Caco-2 (cell line): ENCODE measurements at regions not wholly inside any gene's neighbourhood (a gene's known extent, or its start where the extent isn't known, plus 50 kb on each side); places are given as distances from the start of the nearest gene placed in this dataset.
"Not testable (repeated sequence)": the region's sequence is repeated elsewhere in the genome, so short reads cannot be mapped to it uniquely, and the experiment has no call there.

Experiments used
- BruUV-seq: library from RNA; stranded (reverse); fragments of 400-500 nt; replicated peaks from 2 replicates; lab custom pipeline; 2021; lab: Mats Ljungman, UMichigan
- CTCF ChIA-PET: fragments of 300-600 bp; sonication (Branson Sonifier 250); formaldehyde crosslinking; loops from one replicate; lab custom pipeline; 2022; ENCODE audit warnings: antibody characterized with exemption; lab: Charles Lee
- POLR2A ChIA-PET: fragments of 300-600 bp; sonication (Branson Sonifier 250); formaldehyde crosslinking; loops from one replicate; lab custom pipeline; 2022; ENCODE audit warnings: antibody characterized with exemption; lab: Charles Lee
- DNase-seq, 2 experiments: peaks; one replicate each; pipeline versions ENCODE4 v3.0.0 to v3.0.0-alpha.2; 2020 to 2022
- H3K27me3 ChIP-seq: replicated peaks from 2 replicates; pipeline ENCODE4 v1.6.0; 2011; ENCODE audit warnings: low read length; ENCODE audit not compliant: control insufficient read depth, insufficient read depth
- H3K36me3 ChIP-seq: 2 replicates; pipeline ENCODE4 v1.5.1; 2011; ENCODE audit warnings: low read length; ENCODE audit not compliant: control insufficient read depth, insufficient read depth
- H3K4me1 ChIP-seq: fragments of 250-450 bp; sonication (Bioruptor Pico); 2 replicates; pipeline ENCODE4 v1.5.1; 2020; ENCODE audit warnings: mild to moderate bottlenecking
- H3K4me3 ChIP-seq: 2 replicates; pipeline ENCODE4 v1.5.1; 2011; ENCODE audit warnings: low read depth, mild to moderate bottlenecking, control low read depth, low read length
- H3K9me3 ChIP-seq: fragments of 250-450 bp; sonication (Bioruptor Pico); 2 replicates; pipeline ENCODE4 v1.5.1; 2020; ENCODE audit warnings: mild to moderate bottlenecking, moderate library complexity
- H3K27ac Mint-ChIP-seq: one replicate; pipeline ENCODE4 v1.8.0; 2022; ENCODE audit warnings: mixed read lengths; ENCODE audit not compliant: unreplicated experiment
- H3K27me3 Mint-ChIP-seq: one replicate; pipeline ENCODE4 v1.8.0; 2022; ENCODE audit warnings: mixed read lengths; ENCODE audit not compliant: insufficient read depth, unreplicated experiment
- H3K36me3 Mint-ChIP-seq: one replicate; pipeline ENCODE4 v1.8.0; 2022; ENCODE audit warnings: mild to moderate bottlenecking, mixed read lengths; ENCODE audit not compliant: insufficient read depth, unreplicated experiment
- H3K4me1 Mint-ChIP-seq: one replicate; pipeline ENCODE4 v1.8.0; 2022; ENCODE audit warnings: low read depth, mixed read lengths; ENCODE audit not compliant: unreplicated experiment
- H3K4me3 Mint-ChIP-seq: one replicate; pipeline ENCODE4 v1.8.0; 2022; ENCODE audit warnings: mild to moderate bottlenecking, moderate library complexity, mixed read lengths; ENCODE audit not compliant: unreplicated experiment
- H3K9me3 Mint-ChIP-seq: one replicate; pipeline ENCODE4 v1.8.0; 2022; ENCODE audit warnings: mixed read lengths; ENCODE audit not compliant: unreplicated experiment
- intact Hi-C: fragments of 100-400 bp; cut with micrococcal nuclease; formaldehyde crosslinking; loops from one replicate; pipeline ENCODE4 v1.10.0; 2022; ENCODE audit not compliant: unreplicated experiment

GRCh38 chr1:224032608-224033276, 81.2 kb upstream of the FBXO28 start:
- not testable (repeated sequence) for H3K4me1 Mint-ChIP-seq

GRCh38 chr1:224031986-224032385, 81.9 kb upstream of the FBXO28 start:
- BruUV-seq, H3K9me3 ChIP-seq, H3K4me3 ChIP-seq, H3K27me3 Mint-ChIP-seq, H3K4me1 ChIP-seq, H3K36me3 Mint-ChIP-seq, H3K4me1 Mint-ChIP-seq, H3K36me3 ChIP-seq, intact Hi-C loops, H3K27me3 ChIP-seq, DNase-seq, CTCF ChIA-PET, H3K27ac Mint-ChIP-seq, POLR2A ChIA-PET, H3K4me3 Mint-ChIP-seq, H3K9me3 Mint-ChIP-seq: not testable (repeated sequence)

More at GRCh38 chr1:224032608-224033276, 81.2 kb upstream of the FBXO28 start:
- H3K27ac Mint-ChIP-seq, H3K4me1 ChIP-seq, H3K27me3 Mint-ChIP-seq, H3K36me3 ChIP-seq, DNase-seq, CTCF ChIA-PET, intact Hi-C loops, H3K27me3 ChIP-seq, POLR2A ChIA-PET, H3K4me3 ChIP-seq, H3K9me3 Mint-ChIP-seq, H3K36me3 Mint-ChIP-seq, H3K4me3 Mint-ChIP-seq, H3K9me3 ChIP-seq, BruUV-seq: not testable (repeated sequence)

GRCh38 chr1:224030257-224030656, 83.7 kb upstream of the FBXO28 start:
- H3K27me3 ChIP-seq, intact Hi-C loops, H3K4me1 Mint-ChIP-seq, H3K36me3 Mint-ChIP-seq, H3K27me3 Mint-ChIP-seq, H3K4me1 ChIP-seq, H3K4me3 ChIP-seq, H3K36me3 ChIP-seq, H3K9me3 Mint-ChIP-seq, H3K4me3 Mint-ChIP-seq, BruUV-seq, CTCF ChIA-PET, H3K27ac Mint-ChIP-seq, H3K9me3 ChIP-seq, POLR2A ChIA-PET, DNase-seq: not testable (repeated sequence)

GRCh38 chr1:224029286-224030025, 84.5 kb upstream of the FBXO28 start:
- H3K4me3 ChIP-seq, H3K9me3 ChIP-seq, DNase-seq, H3K36me3 Mint-ChIP-seq, POLR2A ChIA-PET, H3K27me3 Mint-ChIP-seq, H3K9me3 Mint-ChIP-seq, BruUV-seq, H3K4me1 Mint-ChIP-seq, H3K4me3 Mint-ChIP-seq, H3K36me3 ChIP-seq, H3K4me1 ChIP-seq, H3K27ac Mint-ChIP-seq, H3K27me3 ChIP-seq, CTCF ChIA-PET, intact Hi-C loops: not testable (repeated sequence)

GRCh38 chr1:224028802-224029201, 85.1 kb upstream of the FBXO28 start:
- H3K4me3 Mint-ChIP-seq, DNase-seq, CTCF ChIA-PET, H3K4me1 Mint-ChIP-seq, H3K27ac Mint-ChIP-seq, H3K36me3 ChIP-seq, H3K4me1 ChIP-seq, H3K9me3 Mint-ChIP-seq, H3K9me3 ChIP-seq, H3K4me3 ChIP-seq, BruUV-seq, H3K27me3 ChIP-seq, POLR2A ChIA-PET, H3K27me3 Mint-ChIP-seq, intact Hi-C loops, H3K36me3 Mint-ChIP-seq: not testable (repeated sequence)

- H3K36me3 Mint-ChIP-seq, H3K9me3 ChIP-seq, POLR2A ChIA-PET, H3K27me3 Mint-ChIP-seq, BruUV-seq, H3K4me1 Mint-ChIP-seq, H3K4me3 Mint-ChIP-seq, H3K9me3 Mint-ChIP-seq, intact Hi-C loops, CTCF ChIA-PET, H3K27me3 ChIP-seq, H3K4me3 ChIP-seq, H3K36me3 ChIP-seq, H3K27ac Mint-ChIP-seq, DNase-seq, H3K4me1 ChIP-seq: not testable (repeated sequence)
Measured at GRCh38 chr1:224023122-224023521, 90.8 kb upstream of the FBXO28 start.
